T-helper 2 cell (primary cell): ENCODE measurements at regions not wholly inside any gene's neighbourhood (a gene's known extent, or its start where the extent isn't known, plus 50 kb on each side); places are given as distances from the start of the nearest gene placed in this dataset.
"Not testable (repeated sequence)": the region's sequence is repeated elsewhere in the genome, so short reads cannot be mapped to it uniquely, and the experiment has no call there.

Experiments used
- DNase-seq, 5 experiments: peaks; one replicate each; pipeline versions ENCODE4 v3.0.0 to v3.0.0-alpha.2; 2012 to 2022

GRCh38 chr1:230591678-230592077 lies 50.6 kb upstream of the COG2 start:
- DNase-seq: no peak

GRCh38 chr1:230589951-230590350 lies 52.3 kb upstream of the COG2 start:
- no peak for DNase-seq

DNA sequence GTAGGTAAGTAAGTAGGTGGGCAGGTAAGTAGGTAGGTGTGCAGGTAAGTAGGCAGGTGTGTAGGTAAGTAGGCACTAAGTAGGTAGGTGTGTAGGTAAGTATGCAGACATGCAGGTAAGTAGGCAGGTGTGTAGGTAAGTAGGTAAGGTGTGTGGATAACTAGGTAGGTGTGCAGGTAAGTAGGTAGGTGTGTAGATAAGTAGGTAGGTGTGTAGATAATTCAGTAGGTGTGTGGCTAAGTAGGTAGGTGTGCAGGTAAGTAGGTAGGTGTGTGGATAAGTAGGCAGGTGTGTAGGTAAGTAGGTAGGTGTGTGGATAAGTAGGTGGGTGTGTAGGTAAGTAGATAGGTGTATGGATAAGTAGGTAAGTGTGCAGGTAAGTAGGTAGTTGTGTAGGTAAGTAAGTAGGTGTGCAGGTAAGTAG lies 53.9 kb upstream of the COG2 start:
- DNase-seq: no peak

DNA sequence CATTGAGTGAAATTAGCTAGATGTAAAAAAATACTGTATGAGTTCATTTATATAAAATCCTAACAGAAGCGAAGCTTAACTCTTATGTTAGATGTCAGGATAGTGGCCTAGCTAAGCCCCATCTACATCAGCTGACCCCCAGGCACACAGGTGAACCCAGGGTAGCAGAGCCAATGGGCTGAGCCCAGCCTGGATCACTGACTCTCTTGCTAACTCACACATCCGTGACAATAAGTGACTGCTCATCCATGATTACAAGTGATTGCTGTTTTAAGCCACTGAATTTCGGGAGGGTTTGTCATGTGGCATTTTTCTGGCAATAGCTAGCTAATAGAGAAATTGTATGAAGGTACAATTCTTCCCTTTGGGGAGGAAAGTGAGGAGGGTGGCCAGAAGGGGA lies 55.2 kb upstream of the COG2 start:
- DNase-seq: no peak

DNA sequence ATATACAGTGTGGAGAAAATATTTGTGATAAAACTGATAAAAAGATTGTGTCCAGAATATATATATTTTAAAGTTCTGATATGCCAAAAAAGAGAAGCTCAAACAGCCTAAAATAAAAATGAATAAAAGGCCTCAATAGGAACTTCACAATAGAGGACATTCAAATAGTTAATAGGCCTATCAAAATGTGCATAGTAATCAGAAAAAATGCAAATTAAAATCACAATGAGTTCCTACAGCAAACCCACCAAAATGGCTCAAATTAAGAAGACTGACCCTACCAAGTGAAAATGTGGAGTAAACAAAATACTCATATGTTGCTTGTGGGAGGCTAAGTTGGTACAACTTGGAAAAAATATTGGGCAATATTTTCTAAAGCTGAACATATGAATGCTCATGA lies 57.6 kb upstream of the COG2 start:
- DNase-seq: no peak

DNA sequence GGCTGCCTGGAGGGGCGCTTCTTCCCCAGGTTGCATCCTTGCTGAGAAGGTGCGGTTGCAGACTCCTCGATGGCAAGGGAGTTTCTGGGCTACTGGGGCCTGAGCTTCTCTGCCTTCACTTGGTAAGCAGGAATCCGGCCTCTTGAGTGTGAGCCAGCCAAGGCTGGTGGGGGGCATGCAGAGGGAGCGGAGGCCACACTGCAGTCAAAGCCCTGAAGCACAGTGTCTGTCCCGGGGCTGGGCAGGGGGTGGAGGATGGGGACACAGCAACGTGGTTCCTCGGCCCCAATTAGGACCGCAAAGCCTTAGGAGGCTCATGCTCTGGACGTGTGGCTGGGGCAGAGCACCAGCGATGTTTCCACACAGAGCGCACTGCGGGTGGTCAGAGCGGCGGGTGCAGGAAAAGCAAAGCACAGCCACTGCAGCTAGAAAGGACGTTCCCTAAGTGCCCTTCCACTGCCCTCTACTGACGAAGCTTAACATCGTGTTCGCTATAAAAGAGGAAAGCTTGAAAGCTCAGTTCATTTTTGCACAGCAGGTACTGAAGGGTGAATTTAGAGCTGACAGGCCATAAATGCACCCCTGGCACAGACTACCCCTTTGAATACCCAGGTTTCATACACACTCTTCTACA lies 60.7 kb upstream of the COG2 start:
- no peak for DNase-seq

GRCh38 chr1:230578616-230579015 lies 63.7 kb upstream of the COG2 start:
- no peak for DNase-seq

GRCh38 chr1:230577537-230577936 lies 64.7 kb upstream of the COG2 start:
- no peak for DNase-seq

DNA sequence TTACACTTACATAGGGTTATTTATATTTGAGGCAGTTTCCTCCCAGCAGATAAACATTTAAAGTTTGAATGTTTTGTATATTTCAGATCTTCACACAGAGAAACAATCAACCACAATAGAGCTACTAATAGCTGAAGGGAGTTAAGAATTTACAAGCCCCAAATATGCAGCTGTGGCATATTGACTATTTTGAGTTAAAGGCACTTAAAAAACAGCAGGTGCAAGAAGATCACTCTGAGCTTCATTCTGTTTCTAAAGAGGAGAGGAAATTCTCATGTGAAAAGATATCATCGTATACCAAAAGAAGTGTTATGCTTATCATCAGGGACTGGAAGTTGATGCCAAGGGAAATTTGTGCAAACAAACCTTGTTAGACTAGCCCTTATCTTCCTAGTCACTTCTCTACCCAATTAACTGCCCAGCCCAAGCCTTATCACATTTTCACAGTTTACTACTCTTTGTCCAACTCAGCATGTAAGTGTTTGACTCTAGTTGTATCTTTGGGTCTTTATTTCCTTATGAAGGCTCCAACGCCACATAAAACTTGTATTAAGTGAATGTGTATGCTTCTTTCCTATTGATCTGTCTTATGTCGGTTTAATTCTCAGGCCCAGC lies 66.3 kb upstream of the COG2 start:
- no peak for DNase-seq

GRCh38 chr1:230574502-230574901 lies 67.8 kb upstream of the COG2 start:
- no peak for DNase-seq

DNA sequence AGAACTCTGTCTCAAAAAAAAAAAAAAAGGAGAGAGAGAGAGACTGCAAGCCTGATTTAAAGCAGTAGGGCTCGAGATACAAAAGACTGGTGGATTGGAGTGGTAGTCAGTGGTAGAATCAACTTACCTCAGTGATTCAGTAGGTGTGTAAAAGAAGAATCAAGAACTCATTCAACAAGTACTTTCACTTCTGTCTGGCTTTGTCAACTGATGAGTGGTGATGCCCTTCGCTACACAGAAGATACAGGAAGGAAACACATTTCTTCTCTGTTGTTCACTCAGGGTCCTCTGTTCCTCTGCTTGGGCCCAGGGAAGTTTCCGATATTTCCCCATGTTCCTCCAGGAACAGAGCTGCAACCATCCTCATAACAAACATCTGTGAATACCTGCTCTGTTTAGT lies 68.6 kb upstream of the COG2 start:
- no peak for DNase-seq

DNA sequence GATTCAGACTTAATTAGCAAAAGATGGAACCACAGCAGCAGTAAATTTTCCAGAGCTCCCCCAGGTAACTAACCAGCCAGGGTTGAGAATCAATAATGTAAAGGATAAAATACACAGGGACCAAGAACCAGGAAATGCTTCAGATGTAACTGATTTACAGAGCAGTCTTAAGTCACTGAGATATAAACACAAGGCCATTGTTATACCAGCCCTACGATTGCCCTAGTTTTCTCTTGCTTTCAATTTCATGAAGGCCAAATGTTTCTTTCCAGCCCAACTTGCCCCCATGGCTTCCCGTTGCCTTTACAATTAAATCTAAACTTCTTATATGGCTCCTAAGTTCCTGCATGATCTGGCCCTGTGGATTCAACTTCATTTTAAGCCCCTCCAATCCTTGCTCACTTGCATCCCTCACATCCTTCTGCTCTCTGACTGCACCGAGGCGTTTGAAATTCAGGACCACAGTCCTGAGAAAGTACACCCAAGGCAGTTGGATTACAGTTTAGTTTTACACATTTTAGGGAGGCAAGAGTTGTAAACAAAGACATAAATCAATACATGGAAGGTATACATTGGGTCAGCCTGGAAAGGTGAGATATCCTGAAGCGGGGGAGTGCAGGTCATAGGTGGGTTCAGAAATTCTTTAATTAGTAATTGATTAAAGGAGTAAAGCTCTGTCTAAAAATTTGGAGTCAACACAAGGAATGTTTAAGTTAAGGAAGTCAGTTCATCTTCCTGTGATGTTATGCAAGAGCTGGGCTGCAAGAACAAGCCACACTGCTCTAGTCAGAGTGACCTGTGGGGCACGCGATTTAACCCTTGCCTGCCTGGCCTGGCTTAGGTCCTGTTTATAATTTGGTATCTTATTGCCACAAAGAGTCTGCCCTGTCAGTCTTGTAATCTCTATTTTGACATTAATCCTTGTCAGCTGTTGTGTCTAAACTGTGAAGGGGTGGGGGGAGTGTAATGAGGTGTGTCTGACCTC lies 69.9 kb upstream of the COG2 start:
- DNase-seq: no peak

DNA sequence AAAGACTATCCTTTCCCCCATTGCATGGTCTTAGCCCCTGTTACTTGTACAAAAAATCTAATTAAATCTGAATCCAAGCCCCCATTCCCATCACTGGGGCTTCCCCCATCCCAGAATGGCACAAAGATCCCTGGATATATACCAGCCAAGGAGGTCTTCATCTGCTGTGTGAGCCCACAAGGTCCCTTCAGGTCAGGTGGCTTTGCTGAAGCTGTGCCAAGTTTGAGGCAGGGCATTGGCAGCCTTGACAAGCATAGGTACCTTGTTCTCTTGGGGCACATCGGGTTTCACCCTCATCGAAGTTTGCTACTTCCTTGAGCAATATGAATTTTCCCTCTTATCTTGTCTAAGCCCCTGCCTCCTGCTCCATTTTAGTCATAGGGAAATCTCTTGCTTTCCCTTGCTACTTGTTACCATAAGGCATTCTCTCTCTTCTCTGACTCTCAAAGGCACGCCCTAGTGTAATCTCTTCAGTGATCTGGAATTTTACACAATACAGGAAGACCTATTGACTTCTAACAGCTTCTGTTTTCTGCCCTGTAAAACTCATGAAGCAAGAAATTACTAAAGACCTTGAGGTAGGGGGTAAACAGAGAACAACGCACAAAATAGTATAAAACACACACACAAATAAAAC lies 71.4 kb upstream of the COG2 start:
- no peak for DNase-seq

DNA sequence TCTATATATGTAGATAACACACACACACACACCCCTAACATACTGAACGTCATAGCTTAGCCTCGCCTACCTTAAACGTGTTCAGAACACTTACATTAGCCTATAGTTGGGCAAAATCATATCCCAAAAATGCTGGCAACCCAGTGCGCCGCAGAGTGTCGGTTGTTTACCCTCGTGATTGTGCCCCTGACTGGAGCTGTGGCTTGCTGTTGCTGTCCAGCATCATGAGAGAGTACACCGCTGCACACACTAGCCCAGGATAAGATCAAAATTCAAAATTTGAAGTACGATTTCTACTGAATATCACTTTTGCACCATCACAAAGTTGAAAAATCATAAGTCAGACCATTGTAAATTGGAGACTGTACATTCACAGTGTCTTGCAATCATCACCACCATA lies 73.1 kb upstream of the COG2 start:
- DNase-seq: no peak

GRCh38 chr1:230568676-230569075 lies 73.6 kb upstream of the COG2 start:
- DNase-seq: no peak

DNA sequence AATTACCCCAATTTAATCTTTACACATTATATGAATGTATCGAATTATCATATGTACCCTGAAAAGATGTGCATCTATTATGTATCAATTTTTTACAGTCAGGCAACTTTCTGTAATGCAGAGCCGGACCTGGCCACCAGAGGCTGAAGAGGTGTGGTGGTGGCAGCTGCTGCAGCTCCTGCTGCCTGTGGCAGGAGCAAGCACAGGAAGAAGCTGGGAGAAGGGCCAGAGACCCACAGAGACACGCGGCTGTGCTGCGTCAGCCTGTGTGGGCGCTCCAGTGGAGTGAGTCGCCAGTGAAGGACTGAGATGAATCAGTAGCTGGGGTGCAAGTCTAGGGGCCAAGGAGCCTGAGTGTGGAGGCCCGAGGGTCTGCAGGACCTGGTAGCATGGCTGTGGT lies 74.3 kb upstream of the COG2 start:
- no peak for DNase-seq

- no peak for DNase-seq
These were observed 75.1 kb upstream of the COG2 start for GRCh38 chr1:230567221-230567575.

DNA sequence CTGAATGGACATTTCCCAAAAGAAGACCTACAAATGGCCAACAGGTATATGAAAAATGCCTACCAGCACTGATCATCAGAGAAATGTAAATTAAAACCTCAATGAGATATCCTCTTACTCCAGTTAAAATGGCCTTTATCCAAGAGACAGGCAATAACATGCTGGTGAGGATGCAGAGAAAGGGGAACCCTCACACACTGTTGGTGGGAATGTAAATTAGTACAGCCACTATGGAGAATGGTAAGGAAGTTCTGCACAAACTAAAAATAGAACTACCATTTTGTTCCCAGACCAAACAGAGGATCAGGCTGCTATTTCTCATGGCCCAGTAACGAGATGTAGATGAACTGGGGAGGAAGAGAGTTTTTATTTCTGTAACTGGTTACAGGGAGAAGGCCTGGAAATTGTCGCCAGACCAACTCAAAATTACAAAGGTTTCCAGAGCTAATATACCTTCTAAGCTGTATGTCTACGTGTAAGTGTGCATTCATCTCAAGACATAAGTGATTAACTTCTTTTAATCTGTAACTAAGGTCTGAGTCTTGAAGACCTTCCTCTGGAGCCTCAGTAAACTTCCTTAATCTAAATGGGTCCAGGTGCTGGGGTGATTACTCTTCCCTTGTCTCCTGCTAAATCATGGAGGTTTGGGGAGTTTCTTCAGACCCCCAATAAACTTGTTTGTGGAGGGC lies 75.6 kb upstream of the COG2 start:
- not testable (repeated sequence) for DNase-seq

- no peak for DNase-seq
These were observed 77.1 kb upstream of the COG2 start for GRCh38 chr1:230565141-230565540.

DNA sequence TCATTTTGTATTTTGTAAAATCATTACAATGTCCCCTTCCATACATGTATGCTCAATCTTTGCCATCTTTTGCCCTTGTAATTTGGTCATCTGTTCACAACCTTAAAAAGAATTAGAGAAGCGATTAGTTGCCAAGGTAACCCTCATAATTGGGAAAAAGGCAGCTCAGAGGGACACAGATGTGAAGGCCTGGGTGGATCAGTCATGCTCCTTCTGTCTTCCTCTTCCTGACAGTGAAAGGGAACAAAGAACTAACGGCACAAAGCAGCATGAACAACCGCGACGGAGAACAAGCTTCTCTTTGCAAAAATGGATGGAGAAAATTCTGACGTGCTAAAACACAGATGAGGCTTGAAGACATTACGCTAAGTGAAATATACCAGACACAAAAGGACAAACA lies 78.7 kb upstream of the COG2 start:
- no peak for DNase-seq

DNA sequence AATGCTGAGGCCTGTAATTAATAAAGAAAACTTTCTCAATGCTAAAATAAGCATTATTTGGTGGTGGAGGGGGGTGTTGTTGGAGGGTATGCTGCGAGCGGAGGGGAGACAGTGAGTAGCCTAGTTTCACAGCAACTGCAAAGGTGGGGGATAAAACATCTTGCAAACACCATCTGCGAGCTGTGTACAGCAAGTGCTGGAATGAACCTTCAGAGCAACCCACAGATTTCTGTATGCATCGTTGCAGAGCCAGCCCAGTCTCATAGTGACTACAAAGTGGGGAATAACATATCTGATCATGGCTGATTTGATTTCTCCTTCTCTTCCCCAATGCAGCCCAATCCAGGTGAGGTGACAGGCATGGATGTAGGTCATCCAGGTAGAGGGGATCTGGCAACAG lies 80.7 kb upstream of the COG2 start:
- no peak for DNase-seq

- no peak for DNase-seq
These were observed 84.0 kb upstream of the COG2 start for GRCh38 chr1:230558324-230558723.

GRCh38 chr1:230556453-230556852 lies 85.8 kb upstream of the COG2 start:
- DNase-seq: no peak
